HL-60 (cell line): ENCODE measurements at regions not wholly inside any gene's neighbourhood (a gene's known extent, or its start where the extent isn't known, plus 50 kb on each side); places are given as distances from the start of the nearest gene placed in this dataset.
A peak's percentile ranks its signal among the peaks of the same experiment; 100 is the strongest.

Source experiments
- DNase-seq, 2 experiments: peaks; one replicate each; pipeline ENCODE4 v3.0.0-alpha.2; 2010 to 2020; ENCODE audit warnings: low read depth in 1 of 2, low spot score in 1 of 2
- H3K27ac ChIP-seq: fragments of 250-450 bp; sonication (Bioruptor Pico); replicated peaks from 2 replicates; pipeline ENCODE4 v1.5.1; 2020; ENCODE audit warnings: mild to moderate bottlenecking, moderate library complexity
- H3K27me3 ChIP-seq: fragments of 250-450 bp; sonication (Bioruptor Pico); 2 replicates; pipeline ENCODE4 v1.5.1; 2021; ENCODE audit warnings: mild to moderate bottlenecking, moderate library complexity; ENCODE audit not compliant: insufficient read depth, poor library complexity, severe bottlenecking
- H3K4me3 ChIP-seq: replicated peaks from 2 replicates; pipeline ENCODE4 v1.5.1; 2011; ENCODE audit warnings: mild to moderate bottlenecking, control low read depth, low read length; ENCODE audit not compliant: insufficient read depth
- GABPA ChIP-seq: IDR thresholded peaks from 2 replicates; pipeline ENCODE4 v1.6.1; 2012; ENCODE audit warnings: low read depth
- POLR2AphosphoS5 ChIP-seq: IDR thresholded peaks from 2 replicates; pipeline ENCODE4 v1.6.1; 2012; ENCODE audit warnings: low read depth
- SPI1 ChIP-seq: IDR thresholded peaks from 2 replicates; pipeline ENCODE4 v1.6.1; 2012; ENCODE audit warnings: low read depth, mild to moderate bottlenecking, borderline replicate concordance
- TF ChIP-seq, protein P1 (sequence below): IDR thresholded peaks from 2 replicates; pipeline ENCODE4 v1.6.1; 2012; ENCODE audit warnings: low read depth; ENCODE audit not compliant: insufficient replicate concordance
- TF ChIP-seq, protein P2 (sequence below): IDR thresholded peaks from one replicate; pipeline ENCODE4 v1.5.1; 2011; ENCODE audit warnings: low read length, control low read depth, inconsistent platforms; ENCODE audit not compliant: insufficient read depth

DNA sequence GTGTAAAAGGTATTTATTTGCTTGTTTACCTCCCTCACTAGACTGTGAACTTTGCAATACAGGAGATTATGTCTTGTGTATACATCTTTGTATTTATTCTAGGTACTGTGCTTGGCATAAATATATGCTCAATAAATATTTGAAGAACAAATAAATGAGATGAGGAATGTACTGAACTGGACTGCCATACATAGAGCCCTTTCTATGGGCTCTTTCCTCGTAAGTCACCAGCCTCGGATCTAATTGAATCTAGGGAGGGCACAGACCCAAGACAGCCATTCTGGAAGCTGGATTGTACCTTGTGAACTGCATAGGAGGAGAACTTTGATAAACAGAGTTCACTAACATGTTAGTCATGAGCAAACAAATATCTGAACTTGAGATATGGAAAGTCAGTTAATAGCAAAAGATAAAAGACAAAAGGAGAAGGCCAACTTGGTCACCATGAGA, 503.9 kb downstream of the INSC start:
- H3K4me3 ChIP-seq, result no peak overlapping the region
- no peak for TF ChIP-seq POLR2AphosphoS5
- TF ChIP-seq GABPA, result no peak
- TF ChIP-seq, protein P1, sequence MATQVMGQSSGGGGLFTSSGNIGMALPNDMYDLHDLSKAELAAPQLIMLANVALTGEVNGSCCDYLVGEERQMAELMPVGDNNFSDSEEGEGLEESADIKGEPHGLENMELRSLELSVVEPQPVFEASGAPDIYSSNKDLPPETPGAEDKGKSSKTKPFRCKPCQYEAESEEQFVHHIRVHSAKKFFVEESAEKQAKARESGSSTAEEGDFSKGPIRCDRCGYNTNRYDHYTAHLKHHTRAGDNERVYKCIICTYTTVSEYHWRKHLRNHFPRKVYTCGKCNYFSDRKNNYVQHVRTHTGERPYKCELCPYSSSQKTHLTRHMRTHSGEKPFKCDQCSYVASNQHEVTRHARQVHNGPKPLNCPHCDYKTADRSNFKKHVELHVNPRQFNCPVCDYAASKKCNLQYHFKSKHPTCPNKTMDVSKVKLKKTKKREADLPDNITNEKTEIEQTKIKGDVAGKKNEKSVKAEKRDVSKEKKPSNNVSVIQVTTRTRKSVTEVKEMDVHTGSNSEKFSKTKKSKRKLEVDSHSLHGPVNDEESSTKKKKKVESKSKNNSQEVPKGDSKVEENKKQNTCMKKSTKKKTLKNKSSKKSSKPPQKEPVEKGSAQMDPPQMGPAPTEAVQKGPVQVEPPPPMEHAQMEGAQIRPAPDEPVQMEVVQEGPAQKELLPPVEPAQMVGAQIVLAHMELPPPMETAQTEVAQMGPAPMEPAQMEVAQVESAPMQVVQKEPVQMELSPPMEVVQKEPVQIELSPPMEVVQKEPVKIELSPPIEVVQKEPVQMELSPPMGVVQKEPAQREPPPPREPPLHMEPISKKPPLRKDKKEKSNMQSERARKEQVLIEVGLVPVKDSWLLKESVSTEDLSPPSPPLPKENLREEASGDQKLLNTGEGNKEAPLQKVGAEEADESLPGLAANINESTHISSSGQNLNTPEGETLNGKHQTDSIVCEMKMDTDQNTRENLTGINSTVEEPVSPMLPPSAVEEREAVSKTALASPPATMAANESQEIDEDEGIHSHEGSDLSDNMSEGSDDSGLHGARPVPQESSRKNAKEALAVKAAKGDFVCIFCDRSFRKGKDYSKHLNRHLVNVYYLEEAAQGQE, result no peak
- no peak for TF ChIP-seq SPI1
- TF ChIP-seq, protein P2, sequence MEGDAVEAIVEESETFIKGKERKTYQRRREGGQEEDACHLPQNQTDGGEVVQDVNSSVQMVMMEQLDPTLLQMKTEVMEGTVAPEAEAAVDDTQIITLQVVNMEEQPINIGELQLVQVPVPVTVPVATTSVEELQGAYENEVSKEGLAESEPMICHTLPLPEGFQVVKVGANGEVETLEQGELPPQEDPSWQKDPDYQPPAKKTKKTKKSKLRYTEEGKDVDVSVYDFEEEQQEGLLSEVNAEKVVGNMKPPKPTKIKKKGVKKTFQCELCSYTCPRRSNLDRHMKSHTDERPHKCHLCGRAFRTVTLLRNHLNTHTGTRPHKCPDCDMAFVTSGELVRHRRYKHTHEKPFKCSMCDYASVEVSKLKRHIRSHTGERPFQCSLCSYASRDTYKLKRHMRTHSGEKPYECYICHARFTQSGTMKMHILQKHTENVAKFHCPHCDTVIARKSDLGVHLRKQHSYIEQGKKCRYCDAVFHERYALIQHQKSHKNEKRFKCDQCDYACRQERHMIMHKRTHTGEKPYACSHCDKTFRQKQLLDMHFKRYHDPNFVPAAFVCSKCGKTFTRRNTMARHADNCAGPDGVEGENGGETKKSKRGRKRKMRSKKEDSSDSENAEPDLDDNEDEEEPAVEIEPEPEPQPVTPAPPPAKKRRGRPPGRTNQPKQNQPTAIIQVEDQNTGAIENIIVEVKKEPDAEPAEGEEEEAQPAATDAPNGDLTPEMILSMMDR, result no peak
- no peak for DNase-seq
- no peak overlapping the region for H3K27ac ChIP-seq
- H3K27me3 ChIP-seq, result no peaks in the 10 kb centered on the region

DNA sequence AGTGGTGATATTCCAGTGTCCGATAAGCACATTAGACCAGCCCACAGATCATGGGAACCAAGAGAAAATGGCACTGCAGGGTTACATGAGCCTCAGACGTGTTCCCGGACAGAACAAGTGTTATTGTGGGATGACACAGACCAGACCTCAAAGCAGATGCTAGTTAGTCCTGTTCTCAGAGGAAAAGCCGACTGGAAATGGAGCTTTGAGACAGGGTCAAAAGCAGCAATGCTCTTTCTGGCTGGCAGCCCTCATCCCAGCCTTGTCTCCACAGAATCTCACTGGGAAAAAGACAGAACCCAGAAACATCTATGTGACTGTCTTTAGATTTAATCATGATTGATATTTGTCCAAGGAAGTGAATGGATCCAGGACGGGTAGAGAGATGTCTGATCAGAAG, 506.8 kb downstream of the INSC start:
- TF ChIP-seq, protein P1, result no peak
- no peak for TF ChIP-seq GABPA
- no peak for TF ChIP-seq SPI1
- no peak for TF ChIP-seq POLR2AphosphoS5
- TF ChIP-seq, protein P2, result no peak
- no peak overlapping the region for H3K27ac ChIP-seq
- DNase-seq, result no peak
- no peak overlapping the region for H3K4me3 ChIP-seq
- no peaks in the 10 kb centered on the region for H3K27me3 ChIP-seq

DNA sequence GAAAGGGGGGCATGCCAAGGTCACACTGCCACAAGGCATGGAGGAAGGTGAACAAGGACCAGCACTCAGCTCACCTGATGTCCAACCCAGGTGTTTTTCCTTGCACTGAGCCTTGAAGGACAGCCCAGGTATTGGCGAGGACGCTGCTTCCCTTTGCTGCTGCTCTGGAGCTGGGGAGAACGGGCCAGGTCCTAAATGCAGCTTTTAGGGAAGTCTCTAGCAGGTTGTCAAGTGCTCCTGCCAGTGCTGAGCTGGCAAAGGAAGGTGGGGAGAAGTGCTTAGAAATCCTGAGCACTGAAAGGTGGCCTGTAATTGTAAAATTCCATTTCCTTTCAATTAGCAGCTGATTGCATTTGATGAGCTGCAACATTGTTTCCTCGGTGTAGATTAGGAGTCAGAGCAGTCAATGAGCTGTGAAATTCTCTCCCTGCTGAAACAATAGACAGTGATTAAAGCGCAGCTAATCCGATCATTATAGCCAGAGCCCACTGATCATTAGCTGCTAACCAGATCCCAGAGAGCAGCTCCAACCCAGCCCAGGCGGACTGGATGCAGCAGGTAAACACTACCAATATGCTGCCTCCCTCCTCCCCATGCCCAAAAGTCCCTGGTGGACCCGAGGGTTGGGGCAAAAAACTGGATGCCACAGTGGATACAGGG, 507.6 kb downstream of the INSC start:
- Histone ChIP-seq H3K27me3 (no peaks in the 10 kb centered on the region), H3K27ac (no peak overlapping the region), H3K4me3 (no peak overlapping the region)
- DNase-seq, result no peak
- TF ChIP-seq SPI1 (peak; percentile 56; the same call in 1 of the 2 replicates), POLR2AphosphoS5 (no peak)
- TF ChIP-seq, protein P1, result no peak
